Rectal smooth muscle tissue (tissue), 1 donor: ENCODE measurements at regions not wholly inside any gene's neighbourhood (a gene's known extent, or its start where the extent isn't known, plus 50 kb on each side); places are given as distances from the start of the nearest gene placed in this dataset.
"Not testable (repeated sequence)": the region's sequence is repeated elsewhere in the genome, so short reads cannot be mapped to it uniquely, and the experiment has no call there.

Source experiments
- H3K27ac ChIP-seq: one replicate; pipeline ENCODE4 v1.7.0; 2013; ENCODE audit warnings: low read depth, low read length, inconsistent platforms
- H3K27me3 ChIP-seq: one replicate; pipeline ENCODE4 v1.7.0; 2013; ENCODE audit warnings: low read length; ENCODE audit not compliant: control insufficient read depth, insufficient read depth
- H3K36me3 ChIP-seq: one replicate; pipeline ENCODE4 v1.7.0; 2013; ENCODE audit warnings: low read length; ENCODE audit not compliant: control insufficient read depth, insufficient read depth
- H3K4me1 ChIP-seq: one replicate; pipeline ENCODE4 v1.7.0; 2013; ENCODE audit warnings: low read length; ENCODE audit not compliant: control insufficient read depth, insufficient read depth
- H3K4me3 ChIP-seq: one replicate; pipeline ENCODE4 v1.7.0; 2013; ENCODE audit warnings: low read length
- H3K9ac ChIP-seq: one replicate; pipeline ENCODE4 v1.7.0; 2013; ENCODE audit warnings: low read length

DNA sequence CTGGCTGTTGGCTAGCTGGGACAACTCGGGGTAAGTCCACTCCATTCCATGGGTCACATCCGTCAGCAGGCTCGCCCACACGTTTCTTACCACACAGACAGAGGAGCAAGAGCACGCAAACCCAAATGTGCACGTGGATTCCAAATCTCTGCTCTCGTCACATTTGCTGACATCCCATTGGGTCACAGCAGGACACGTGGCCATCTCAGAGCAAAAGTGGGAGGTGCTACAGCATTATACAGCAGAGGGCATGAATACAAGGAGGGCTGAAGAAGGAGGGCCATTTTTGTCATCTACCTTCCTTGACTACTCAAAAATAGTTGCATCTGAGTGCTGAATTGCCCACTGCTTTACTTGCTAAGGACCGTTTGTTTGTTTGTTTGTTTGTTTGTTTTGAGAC, 84.7 kb downstream of the RBBP6 start:
- H3K27ac ChIP-seq: no peak overlapping the region
- H3K36me3 ChIP-seq: no peaks in the 10 kb centered on the region
- H3K9ac ChIP-seq: no peak overlapping the region
- H3K4me1 ChIP-seq: no peaks in the 10 kb centered on the region
- no peaks in the 10 kb centered on the region for H3K27me3 ChIP-seq
- no peak overlapping the region for H3K4me3 ChIP-seq

DNA sequence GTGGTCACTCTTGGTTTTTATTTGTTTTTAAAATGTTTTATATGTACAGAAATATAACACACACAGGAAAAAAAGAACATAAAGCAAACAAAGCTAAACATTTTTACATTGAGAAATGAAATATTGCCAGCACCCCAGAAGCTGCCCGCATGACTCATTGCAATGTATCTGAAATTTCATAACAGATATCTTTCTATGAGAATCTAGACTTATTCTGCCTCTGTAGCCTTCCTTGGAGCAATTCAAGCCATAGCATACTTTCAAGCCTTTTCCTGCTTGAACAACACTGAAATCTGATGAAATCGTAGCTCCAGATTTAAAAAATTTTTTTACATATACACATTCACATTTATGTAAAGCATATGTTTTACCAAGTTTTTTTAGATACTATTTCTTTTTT, 86.9 kb downstream of the RBBP6 start:
- no peak overlapping the region for H3K4me3 ChIP-seq
- H3K4me1 ChIP-seq: no peaks in the 10 kb centered on the region
- H3K36me3 ChIP-seq: no peaks in the 10 kb centered on the region
- no peak overlapping the region for H3K27ac ChIP-seq
- no peak overlapping the region for H3K9ac ChIP-seq
- no peaks in the 10 kb centered on the region for H3K27me3 ChIP-seq

DNA sequence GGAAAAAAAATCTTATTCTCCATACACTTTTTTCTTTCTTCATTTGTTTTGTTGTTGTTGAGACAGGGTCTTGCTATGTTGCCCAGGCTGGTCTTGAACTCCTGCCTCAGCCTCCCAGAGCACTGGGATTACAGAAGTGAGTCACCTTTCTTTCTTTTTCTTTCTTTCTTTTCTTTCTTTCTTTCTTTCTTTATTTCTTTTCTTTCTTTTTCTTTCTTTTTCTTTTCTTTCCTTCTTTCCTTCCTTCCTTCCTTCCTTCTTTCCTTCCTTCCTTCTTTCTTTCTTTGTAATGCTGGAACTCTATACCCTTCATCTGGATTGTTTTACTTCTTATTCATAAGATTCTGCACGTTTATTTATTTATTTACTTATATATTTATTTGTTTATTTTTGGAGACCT, 94.5 kb upstream of the TNRC6A start:
- Histone ChIP-seq H3K27me3 (no peaks in the 10 kb centered on the region), H3K4me3 (no peak overlapping the region)

DNA sequence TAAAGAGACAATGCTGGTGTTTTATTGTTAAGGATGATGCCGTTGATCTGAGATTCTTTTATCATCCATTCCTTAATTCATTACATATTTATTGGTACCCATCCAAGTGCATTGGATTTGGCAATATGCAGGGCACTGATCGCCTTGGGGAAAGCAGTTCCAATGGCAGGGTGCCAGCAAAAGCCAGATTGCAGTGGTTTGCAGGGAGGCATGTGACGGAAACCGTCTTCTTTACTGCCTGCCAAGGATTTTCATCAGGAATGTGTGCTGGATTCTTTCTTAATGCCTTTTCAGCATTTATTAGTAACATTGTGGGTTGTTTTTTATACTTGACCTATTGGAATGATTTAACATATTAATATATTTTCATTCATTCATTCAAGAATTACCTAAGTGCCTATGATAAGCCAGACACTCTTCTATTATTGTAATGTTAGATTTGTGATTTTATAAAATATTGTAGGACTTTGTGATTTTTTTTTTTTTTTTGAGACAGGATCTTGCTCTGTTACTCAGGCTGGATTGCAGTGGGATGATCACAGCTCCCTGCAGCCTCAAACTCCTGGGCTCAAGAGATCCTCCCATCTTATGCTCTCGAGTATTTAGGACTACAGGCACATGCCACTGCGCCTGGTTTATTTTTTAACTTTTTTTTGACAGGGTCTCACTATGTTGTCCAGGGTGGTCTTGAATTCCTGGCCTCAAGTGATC, 93.4 kb upstream of the TNRC6A start:
- no peak overlapping the region for H3K27ac ChIP-seq
- no peaks in the 10 kb centered on the region for H3K27me3 ChIP-seq
- H3K9ac ChIP-seq: no peak overlapping the region
- no peak overlapping the region for H3K4me3 ChIP-seq
- no peaks in the 10 kb centered on the region for H3K36me3 ChIP-seq
- H3K4me1 ChIP-seq: peaks cover 8% of the 10 kb centered on the region

More for the DNA sequence above, 94.5 kb upstream of the TNRC6A start:
- Histone ChIP-seq H3K9ac (no peak overlapping the region), H3K27ac (no peak overlapping the region), H3K4me1 (peaks cover 8% of the 10 kb centered on the region), H3K36me3 (no peaks in the 10 kb centered on the region)

- Histone ChIP-seq H3K4me3 (no peak overlapping the region), H3K36me3 (no peaks in the 10 kb centered on the region), H3K27ac (no peak overlapping the region), H3K4me1 (peaks cover 8% of the 10 kb centered on the region), H3K27me3 (no peaks in the 10 kb centered on the region), H3K9ac (no peak overlapping the region)
Observed at GRCh38 chr16:24639769-24640168, 89.7 kb upstream of the TNRC6A start.

DNA sequence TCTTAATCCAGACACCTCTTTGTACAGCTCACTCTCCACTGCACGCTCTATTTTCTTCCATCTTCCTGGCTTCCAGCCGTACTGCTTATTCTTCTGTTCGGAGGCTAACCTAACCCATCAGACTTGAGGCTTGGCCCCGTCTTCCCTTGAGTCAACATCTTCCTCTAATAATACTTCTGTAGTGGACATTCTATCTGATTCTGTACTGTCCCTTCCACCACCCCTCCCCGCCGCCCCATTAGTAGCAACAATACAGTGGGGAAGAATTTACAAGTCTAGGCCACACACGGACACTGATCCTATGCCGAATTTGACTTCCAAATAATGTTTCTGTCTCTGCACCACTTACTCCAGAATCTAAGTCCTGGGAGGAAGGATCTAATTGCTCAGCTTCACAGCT, 86.0 kb upstream of the TNRC6A start:
- H3K27ac ChIP-seq: no peak overlapping the region
- peaks cover 3% of the 10 kb centered on the region for H3K4me1 ChIP-seq
- no peaks in the 10 kb centered on the region for H3K27me3 ChIP-seq
- no peak overlapping the region for H3K9ac ChIP-seq
- H3K4me3 ChIP-seq: no peak overlapping the region
- no peaks in the 10 kb centered on the region for H3K36me3 ChIP-seq

DNA sequence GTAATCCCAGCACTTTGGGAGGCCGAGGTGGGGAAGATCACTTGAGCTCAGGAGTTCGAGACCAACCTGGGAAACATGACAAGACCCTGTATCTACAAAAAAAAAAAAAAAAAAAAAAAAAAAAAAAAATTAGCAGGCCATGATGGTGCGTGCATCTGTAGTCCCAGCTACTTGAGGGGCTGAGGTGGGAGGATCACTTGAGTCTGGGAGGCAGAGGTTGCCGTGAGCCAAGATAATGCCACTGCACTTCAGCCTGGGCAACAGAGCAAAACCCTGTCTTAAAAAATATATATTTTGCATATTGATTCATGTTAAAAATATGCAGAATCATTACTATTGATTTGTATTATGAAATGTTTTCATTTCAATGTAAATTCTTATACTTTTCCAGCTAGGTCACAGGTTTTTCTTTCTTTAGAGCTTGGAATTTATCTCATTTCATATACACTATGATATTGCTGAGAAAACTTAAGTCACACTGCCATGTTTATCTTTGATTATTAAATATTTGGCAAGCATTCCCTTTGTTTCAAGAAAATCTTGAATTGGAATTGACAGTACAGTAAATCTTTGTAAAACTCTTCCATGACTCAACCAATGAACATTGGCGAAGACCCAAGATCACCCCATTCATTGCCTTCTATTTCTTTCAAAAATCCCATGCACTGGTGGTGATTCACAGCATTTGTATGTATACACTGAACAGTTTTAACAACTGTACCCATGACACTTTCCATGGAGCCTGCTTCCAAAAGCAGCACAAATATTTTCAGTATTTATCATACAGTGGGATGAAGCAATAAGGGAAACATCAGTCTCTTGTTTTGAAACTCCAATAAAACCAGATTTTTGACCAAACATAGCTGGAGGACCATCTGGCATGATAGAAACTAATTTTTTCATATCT, 83.5 kb upstream of the TNRC6A start:
- Histone ChIP-seq H3K27me3 (no peaks in the 10 kb centered on the region), H3K9ac (no peak overlapping the region), H3K27ac (peak overlapping the region; percentile 6), H3K4me3 (no peak overlapping the region), H3K36me3 (no peaks in the 10 kb centered on the region), H3K4me1 (peaks cover 3% of the 10 kb centered on the region)

GRCh38 chr16:24646646-24646995, 82.8 kb upstream of the TNRC6A start:
- Histone ChIP-seq H3K36me3 (no peaks in the 10 kb centered on the region), H3K4me1 (peaks cover 3% of the 10 kb centered on the region), H3K27ac (no peak overlapping the region)

GRCh38 chr16:24652209-24652712, 77.2 kb upstream of the TNRC6A start:
- no peak overlapping the region for H3K9ac ChIP-seq
- no peak overlapping the region for H3K27ac ChIP-seq
- no peak overlapping the region for H3K4me3 ChIP-seq
- no peaks in the 10 kb centered on the region for H3K36me3 ChIP-seq
- no peaks in the 10 kb centered on the region for H3K4me1 ChIP-seq
- no peaks in the 10 kb centered on the region for H3K27me3 ChIP-seq

More at GRCh38 chr16:24646646-24646995, 82.8 kb upstream of the TNRC6A start:
- Histone ChIP-seq H3K9ac (no peak overlapping the region), H3K4me3 (no peak overlapping the region), H3K27me3 (no peaks in the 10 kb centered on the region)

DNA sequence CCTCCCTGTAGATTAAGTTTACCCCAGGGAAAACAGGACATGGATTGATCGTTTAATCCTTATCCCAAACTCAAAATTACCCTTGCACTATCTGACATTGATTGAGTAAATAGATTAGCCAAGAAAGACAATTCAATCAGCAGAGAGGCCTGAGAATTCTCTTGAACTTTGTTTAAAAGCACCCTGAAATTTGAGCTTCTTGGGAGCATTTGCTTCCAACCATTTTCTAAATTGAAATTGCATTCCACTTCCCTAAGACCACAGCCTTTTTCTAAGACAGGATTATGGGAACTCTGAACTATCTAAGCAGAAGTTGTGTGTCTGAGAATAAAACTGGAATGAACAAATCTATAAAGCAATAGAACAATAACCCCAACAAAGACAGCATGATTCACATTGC, 76.6 kb upstream of the TNRC6A start:
- H3K4me3 ChIP-seq: no peak overlapping the region
- no peaks in the 10 kb centered on the region for H3K36me3 ChIP-seq
- H3K4me1 ChIP-seq: no peaks in the 10 kb centered on the region
- no peak overlapping the region for H3K27ac ChIP-seq
- no peak overlapping the region for H3K9ac ChIP-seq
- H3K27me3 ChIP-seq: no peaks in the 10 kb centered on the region

DNA sequence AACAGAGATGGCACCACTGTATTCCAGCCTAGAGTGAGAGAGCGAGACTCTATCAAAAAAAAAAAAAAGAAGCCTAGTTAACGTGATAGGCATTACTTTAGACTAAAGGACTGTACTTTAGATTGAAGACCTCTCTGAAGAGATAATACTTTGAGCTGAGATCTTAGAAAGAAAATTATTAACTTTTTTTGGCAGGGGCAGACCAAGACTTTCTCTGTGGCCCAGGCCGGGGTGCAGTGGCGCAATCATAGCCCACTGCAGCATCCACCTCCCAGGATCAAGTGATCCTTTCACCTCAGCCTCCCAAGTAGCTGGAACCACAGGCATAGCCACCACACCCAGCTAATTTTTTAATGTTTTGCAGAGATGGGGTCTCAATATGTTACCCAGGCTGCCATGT, 75.7 kb upstream of the TNRC6A start:
- Histone ChIP-seq H3K36me3 (no peaks in the 10 kb centered on the region), H3K27me3 (no peaks in the 10 kb centered on the region), H3K9ac (no peak overlapping the region), H3K4me3 (no peak overlapping the region), H3K4me1 (no peaks in the 10 kb centered on the region), H3K27ac (no peak overlapping the region)

GRCh38 chr16:24665942-24666341, 63.5 kb upstream of the TNRC6A start:
- not testable (repeated sequence) for H3K27me3 ChIP-seq, H3K9ac ChIP-seq, H3K27ac ChIP-seq, H3K36me3 ChIP-seq, H3K4me3 ChIP-seq
- peaks cover 10% of the 10 kb centered on the region for H3K4me1 ChIP-seq
